ENCODE measurements at regions not wholly inside any gene's neighbourhood (a gene's known extent, or its start where the extent isn't known, plus 50 kb on each side); places are given as distances from the start of the nearest gene placed in this dataset.

DNA sequence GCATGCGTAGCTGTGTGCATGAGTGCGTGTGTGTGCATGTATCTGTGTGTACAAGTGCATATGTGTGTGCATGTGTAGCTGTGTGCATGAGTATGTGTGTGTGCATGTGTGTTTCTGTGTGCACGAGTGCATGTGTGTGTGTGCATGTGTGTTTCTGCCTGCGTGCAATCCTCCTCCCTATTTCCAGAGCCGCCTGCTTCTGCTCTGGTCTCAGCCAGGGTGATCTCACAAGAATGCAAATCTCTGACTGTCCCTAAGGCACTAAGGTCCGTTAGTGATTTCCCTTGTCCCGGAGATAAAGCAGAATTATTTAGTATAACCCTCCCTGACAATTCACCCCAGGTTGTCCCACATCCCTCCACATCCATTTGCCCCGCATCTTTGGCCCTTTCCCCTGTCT lies 530.3 kb downstream of the TCERG1L start:
- DNase-seq, result no peak

DNA sequence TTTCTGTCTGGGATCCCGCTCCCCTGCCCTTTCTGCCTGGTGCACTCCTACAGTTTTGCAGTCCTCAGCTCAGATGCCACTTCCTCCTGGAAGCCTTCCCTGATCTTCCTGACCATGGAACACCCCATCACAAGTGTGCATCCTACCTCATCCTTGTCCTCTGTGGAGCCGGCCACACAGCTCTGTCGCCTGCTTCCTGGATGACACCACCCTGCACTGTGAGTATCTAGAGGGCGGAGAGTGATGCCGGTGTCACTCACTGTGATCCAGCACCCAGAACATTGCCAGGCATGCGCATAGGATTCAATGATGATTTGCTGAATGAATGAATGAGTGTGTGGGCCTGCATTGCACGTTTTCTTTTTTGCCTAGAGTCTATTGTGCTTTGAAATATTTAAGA lies 529.9 kb downstream of the TCERG1L start:
- no peak for DNase-seq

- DNase-seq, result no peak
These were observed 529.1 kb downstream of the TCERG1L start for GRCh38 chr10:130782467-130782866.

GRCh38 chr10:130784326-130784725 lies 527.2 kb downstream of the TCERG1L start:
- DNase-seq, result no peak

DNA sequence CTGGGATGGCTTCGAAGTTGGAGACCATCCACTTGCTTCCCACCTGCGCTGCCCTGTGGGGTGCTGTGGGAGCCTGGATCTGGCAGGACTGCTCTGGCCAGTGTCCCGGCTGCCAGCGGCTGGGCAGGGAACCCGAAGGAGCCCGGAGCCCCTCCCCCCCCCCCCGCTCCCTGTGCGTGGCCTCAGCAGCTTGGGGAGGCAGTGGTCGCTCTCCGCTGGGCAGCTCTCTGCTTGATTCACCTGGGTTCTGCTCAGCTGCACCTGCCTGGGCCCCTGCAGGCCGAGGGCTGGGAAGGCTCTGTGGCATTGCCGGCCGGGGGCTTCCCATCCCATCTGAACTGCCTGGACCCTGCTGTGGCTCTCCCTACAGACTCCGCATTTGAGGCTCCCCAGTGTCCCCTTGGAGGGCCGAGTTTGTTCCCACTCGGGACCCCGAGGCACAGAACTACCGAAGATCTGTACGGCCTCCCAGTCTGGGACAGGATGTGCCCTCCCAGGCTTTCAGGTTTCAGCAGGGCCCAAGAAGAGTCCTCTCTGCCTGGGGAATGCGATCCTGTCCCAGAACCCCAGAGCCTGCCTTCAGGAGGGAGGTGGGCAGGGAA lies 525.1 kb downstream of the TCERG1L start:
- DNase-seq, result no peak

DNA sequence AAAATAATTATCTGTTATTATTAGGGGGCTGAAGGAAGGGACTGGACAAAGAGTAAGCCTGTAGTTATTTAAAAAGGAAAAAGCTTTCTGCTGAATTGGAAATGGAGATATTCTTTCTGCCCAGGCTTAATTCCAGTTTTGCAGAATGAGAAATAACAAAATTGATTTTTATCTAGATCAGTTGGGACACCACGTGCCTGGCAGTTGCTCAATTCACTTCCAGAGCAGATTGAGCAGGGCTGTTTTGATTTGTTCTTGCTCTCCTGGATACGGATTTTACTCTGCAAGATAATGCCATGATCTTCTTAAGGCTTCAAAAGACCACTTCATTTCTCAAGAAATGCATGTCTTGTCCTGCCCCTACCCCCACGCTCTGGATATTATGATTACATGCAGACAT lies 524.3 kb downstream of the TCERG1L start:
- no peak for DNase-seq

DNA sequence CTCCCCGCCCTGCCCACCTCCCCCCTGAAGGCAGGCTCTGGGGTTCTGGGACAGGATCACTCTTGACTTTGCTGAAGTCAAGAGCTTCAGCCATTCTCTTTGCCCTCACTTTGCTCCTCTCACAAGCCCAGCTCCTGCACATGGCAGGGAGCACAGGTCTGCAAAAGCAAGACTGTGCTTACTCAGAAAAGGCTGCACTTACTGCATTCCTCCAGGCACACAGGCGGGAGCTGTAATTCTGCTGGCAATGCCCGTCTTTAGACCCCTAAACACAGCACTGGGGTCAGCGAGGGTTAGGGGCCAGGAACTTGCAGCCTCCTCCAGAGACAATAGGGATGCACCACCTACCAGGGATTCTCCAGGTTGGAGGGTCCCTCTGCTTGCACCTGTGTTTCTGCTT lies 523.7 kb downstream of the TCERG1L start:
- DNase-seq, result no peak

DNA sequence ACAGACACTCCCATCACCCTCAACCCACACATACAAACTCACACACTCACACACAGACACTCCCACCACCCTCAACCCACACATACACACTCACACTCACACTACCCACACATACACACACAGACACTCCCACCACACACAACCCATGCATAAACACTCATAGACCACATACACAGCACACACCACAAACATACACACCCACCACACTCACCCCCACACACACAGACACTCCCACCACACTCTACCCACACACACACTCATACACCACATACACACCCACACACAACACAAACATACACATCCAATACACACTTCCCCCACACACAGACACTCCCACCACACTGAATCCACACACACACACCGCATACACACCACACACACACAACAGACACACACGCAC lies 521.2 kb downstream of the TCERG1L start:
- DNase-seq, result no peak

DNA sequence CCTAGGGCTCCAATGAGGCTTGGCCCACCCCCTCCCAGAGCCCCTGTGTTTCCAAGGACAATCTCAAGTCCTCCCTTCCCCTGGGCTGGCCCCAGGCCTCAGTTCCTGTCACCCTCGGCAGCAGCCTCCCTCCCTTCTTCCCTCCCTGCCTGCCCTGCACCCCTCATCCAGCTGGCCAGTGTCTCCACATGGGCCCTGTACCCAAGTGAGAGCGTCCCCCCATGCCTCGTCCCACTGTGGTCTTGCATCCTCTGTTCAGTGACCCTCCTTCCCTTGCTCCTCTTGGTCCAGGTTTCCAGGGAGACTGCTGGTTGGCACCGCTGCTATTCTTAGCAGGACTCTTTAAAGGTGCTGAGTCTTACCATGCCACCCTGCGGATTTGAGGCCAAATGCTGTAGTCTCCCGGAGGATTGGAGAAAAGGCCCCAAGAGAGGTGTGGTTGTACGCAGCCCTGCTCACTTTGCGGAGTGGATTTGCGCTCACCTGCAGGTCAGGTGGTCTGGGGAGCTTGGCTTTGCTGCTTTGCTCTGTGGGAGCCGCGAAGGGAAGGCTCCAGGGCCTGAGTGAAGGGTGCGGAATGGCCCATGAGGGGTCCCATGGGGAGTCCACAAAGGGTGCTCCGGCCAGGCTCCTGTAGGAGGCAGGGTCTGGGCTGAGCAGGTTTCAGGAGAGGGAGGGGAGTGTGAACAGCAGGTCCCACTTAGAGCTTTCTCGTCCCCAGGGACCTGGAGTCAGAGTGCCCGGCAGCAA lies 519.2 kb downstream of the TCERG1L start:
- no peak for DNase-seq

- DNase-seq, result no peak
These were observed 515.7 kb downstream of the TCERG1L start for GRCh38 chr10:130795819-130796218.

GRCh38 chr10:130799532-130799931 lies 512.0 kb downstream of the TCERG1L start:
- DNase-seq, result no peak

DNA sequence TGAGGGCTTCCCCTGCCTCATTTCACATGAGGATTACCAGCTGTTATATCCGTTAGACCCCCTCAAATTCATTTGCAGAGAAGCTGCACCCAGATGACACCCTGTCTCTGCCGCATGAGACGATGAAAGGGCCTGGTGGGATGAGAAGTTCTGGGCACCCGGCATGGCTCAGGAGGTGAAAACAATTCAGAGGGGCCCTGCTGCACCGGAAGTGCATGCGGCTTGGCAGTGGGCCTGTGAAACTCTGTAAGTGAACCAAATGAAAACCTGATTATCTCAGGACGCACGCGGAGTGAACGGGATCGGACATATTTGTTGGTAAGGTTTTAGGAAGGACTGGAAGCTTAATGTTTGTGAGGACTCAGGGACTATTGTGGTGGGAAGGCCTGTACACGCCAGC lies 511.2 kb downstream of the TCERG1L start:
- no peak for DNase-seq

DNA sequence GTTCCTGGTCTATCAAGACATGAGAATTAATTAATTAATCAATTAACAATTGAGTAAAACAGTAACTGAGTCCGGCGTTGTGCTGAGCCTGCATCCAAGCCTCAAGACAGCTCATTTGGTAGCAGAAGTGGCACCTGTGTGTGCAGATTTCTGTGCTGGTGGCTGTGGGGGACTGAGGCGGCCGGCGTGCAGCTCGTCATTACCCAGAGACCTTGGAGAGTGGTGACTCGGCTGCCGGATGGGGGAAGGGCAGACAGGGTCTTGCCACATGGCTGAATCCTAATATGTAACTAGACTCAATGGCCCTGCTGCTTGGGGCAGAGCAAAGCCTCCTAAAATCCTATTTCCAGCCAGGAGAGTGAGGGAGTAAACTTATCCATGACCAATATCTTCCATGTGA lies 510.2 kb downstream of the TCERG1L start:
- no peak for DNase-seq

DNA sequence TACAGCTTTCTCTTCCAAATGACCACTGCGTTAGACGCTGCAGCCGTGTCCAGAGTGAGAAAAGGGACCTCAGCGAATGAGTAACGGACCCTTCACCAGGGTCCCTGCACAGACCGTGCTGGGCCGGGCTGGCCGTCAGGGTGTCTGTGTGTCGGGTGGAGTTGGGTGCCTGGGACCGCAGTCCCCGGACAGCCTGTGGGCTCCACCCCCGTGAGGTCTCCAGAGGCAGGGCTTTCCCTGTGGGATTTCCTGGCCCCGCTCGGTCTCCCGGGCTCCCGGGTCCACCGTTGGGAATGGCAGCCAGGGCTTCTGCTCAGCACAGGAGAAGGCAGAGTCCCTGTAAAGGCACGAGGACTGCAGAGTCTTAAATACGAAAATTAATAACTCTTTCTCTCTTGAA lies 509.7 kb downstream of the TCERG1L start:
- no peak for DNase-seq

GRCh38 chr10:130802301-130802700 lies 509.2 kb downstream of the TCERG1L start:
- DNase-seq, result no peak

DNA sequence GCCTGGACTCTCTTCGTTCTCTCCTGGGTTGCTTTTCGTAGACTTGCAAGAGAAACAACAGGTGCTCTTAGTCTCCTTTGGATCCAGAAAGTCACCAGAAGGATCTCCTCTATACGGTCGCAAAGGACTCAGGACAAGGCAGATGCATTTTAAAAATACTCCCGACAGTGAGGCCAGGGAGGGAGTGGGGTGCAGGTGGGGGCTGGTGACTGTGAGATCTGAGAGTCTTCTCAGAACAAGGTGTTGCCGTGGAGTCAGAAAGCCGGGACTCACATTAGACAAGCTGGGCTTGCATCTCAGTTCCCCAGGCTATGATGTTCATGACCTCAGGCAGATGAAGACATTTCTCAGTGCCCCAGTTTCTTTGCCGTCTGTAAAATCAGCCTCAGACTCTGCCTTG lies 507.2 kb downstream of the TCERG1L start:
- DNase-seq, result no peak

DNA sequence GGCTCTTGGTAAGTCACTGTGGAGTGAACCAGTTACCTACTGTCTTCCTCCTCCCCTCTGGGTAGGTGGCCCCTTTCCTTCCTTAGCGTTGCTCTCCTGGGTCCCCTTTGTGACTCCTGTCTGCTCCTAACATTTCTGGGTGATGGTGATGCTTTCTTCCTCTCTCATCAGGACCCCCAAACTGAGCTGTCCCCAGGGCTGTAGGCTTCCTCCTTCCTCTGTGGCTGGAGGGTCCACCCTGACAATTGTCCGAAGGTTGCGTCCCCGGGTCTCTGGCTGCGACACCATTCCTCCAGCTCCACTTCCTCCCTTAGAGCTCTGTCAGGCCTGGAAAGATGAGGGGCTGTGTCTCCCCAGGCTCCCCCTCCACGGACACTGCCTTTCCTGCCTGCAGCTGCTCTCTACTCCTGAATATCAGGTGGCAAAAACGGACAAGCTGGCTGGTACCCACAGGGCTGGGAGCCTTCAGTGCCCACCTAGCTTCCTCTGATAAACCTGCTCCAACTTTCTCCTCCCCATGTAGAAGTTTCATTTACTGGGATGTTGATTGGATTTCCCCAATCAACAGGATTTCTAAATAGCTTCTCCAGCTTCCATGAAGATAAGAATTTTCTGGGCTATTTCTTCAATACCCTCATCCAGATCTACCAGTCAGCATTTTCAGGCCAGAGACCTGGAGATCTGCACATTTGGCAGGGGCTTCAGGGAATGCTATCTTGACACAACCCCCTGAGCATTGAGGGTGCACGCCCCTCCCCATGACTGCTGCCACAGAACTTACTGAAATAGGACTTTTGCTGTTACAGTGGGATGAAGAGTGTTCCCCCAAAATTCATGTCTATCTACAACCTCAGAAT lies 506.5 kb downstream of the TCERG1L start:
- DNase-seq, result no peak

GRCh38 chr10:130805635-130806030 lies 505.9 kb downstream of the TCERG1L start:
- DNase-seq, result no peak

- DNase-seq, result no peak
These were observed 505.1 kb downstream of the TCERG1L start for GRCh38 chr10:130806426-130806825.

- DNase-seq, result no peak
These were observed 504.4 kb downstream of the TCERG1L start for GRCh38 chr10:130807096-130807495.

DNA sequence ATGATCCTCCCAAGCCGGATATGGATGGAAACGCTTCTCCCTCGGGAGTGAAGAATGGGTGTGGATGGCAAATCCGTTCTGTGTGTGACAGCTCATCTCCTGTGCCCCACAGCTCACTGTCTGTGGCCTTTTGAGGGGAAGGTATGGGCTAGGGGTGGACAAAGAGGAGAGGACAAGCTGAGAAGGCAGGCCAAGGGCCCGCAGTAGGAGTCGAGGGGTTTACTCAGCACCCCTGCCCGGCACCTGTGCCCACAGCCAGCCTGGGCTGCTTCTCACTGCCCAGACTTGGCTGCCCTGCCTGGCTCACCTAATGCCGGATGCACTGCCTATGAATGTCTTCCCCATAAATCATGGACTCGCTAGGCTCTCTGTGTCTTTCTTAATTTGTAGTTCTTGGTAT lies 503.8 kb downstream of the TCERG1L start:
- DNase-seq, result no peak

GRCh38 chr10:130808243-130808642 lies 503.3 kb downstream of the TCERG1L start:
- no peak for DNase-seq

DNA sequence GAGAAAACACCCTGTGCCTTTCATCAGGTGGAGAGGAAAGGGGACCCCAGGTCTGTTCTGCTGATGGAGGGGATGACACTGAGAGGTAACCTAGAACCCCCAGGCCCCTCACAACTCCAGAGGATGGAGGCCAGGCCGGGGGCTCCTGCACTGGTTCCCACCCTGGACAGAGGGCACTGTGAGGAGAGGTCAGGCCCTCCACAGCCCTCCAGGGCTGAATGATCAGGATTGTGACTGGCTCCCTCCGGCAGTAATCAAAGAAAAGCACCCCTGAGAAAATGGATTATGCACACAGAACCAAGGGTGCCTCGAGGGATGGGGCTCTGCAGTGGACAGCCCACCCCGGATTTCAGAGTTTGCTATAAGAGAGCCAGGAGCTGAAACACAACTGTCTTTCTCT lies 502.8 kb downstream of the TCERG1L start:
- no peak for DNase-seq

DNA sequence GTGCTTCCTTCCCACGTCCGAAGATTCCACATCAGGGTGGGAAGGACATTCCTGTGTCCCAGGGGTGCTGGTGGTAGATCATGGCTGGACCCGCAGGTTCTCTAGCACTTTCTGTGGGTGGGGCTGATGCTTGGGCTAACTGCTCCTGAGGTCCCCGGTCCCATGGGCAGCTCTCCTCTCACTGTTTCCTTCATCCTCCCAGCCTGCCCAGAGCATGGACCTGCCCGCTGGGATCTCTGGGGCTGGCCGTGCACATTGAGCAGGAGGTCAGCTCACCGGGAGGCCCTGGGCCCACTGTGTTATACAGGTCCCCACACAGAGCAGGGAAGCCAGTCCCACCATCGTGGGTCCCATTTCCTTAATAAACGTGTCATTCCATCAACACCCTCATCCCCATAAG lies 502.3 kb downstream of the TCERG1L start:
- DNase-seq, result no peak

All from NCI-H1092 (cell line).